IMR-90 (cell line): ENCODE measurements at regions not wholly inside any gene's neighbourhood (a gene's known extent, or its start where the extent isn't known, plus 50 kb on each side); places are given as distances from the start of the nearest gene placed in this dataset.

ENCODE experiments used
- ATAC-seq: fragments of 200-7000 bp; cut with Tn5 transposase; 2 replicates; pipeline ENCODE4 v1.9.1; 2020; ENCODE audit warnings: low read depth, mild to moderate bottlenecking, moderate library complexity
- BruUV-seq: library from RNA; stranded (reverse); fragments of 400-500 nt; replicated peaks from 2 replicates; lab custom pipeline; 2021; lab: Mats Ljungman, UMichigan
- CTCF ChIA-PET: fragments of 300-600 bp; formaldehyde crosslinking; extraction: SDS; loops from one replicate; lab custom pipeline; 2021; ENCODE audit warnings: antibody characterized with exemption; lab: Yijun Ruan, JAX
- POLR2A ChIA-PET: fragments of 300-600 bp; sonication (Branson Sonifier 250); formaldehyde crosslinking; loops from one replicate; lab custom pipeline; 2022; ENCODE audit warnings: antibody characterized with exemption; ENCODE audit not compliant: unreplicated experiment; lab: Charles Lee
- DNase-seq: peaks from one replicate; pipeline ENCODE4 v3.0.0; 2013
- H2AFZ ChIP-seq: replicated peaks from 2 replicates; pipeline ENCODE3; 2013; ENCODE audit warnings: low read length, mild to moderate bottlenecking; ENCODE audit not compliant: poor library complexity
- H2AK5ac ChIP-seq: 2 replicates; pipeline ENCODE4 v1.6.1; 2013; ENCODE audit warnings: low read depth, low read length, inconsistent platforms
- H2AK9ac ChIP-seq: replicated peaks from 2 replicates; pipeline ENCODE3; 2013; ENCODE audit warnings: mild to moderate bottlenecking, low read depth, low read length, moderate library complexity; ENCODE audit not compliant: poor library complexity
- H2BK120ac ChIP-seq: 2 replicates; pipeline ENCODE4 v1.6.1; 2013; ENCODE audit warnings: low read depth, low read length, inconsistent platforms
- H2BK15ac ChIP-seq: 3 replicates; pipeline ENCODE4 v1.6.1; 2013; ENCODE audit warnings: low read depth, low read length, inconsistent platforms
- H2BK20ac ChIP-seq: 2 replicates; pipeline ENCODE4 v1.6.1; 2013; ENCODE audit warnings: low read depth, mild to moderate bottlenecking, inconsistent platforms, low read length, moderate library complexity
- H2BK5ac ChIP-seq: 2 replicates; pipeline ENCODE4 v1.6.1; 2013; ENCODE audit warnings: mild to moderate bottlenecking, low read depth, low read length, inconsistent platforms; ENCODE audit not compliant: poor library complexity, severe bottlenecking
- H3K14ac ChIP-seq: replicated peaks from 2 replicates; pipeline ENCODE4 v1.6.1; 2013; ENCODE audit warnings: low read depth, low read length, inconsistent platforms
- H3K18ac ChIP-seq: 2 replicates; pipeline ENCODE4 v1.6.1; 2013; ENCODE audit warnings: low read depth, low read length, control low read depth
- H3K23ac ChIP-seq: 2 replicates; pipeline ENCODE4 v1.6.1; 2013; ENCODE audit warnings: low read depth, low read length, inconsistent platforms
- H3K27ac ChIP-seq: 2 replicates; pipeline ENCODE4 v1.5.1; 2013; ENCODE audit warnings: mild to moderate bottlenecking, control low read depth, low read length; ENCODE audit not compliant: insufficient read depth
- H3K27me3 ChIP-seq: 2 replicates; pipeline ENCODE4 v1.6.1; 2013; ENCODE audit warnings: low read length; ENCODE audit not compliant: control insufficient read depth, insufficient read depth
- H3K36me3 ChIP-seq: 2 replicates; pipeline ENCODE4 v1.6.1; 2013; ENCODE audit warnings: low read length, mixed read lengths; ENCODE audit not compliant: control insufficient read depth, insufficient read depth
- H3K4ac ChIP-seq: 2 replicates; pipeline ENCODE4 v1.6.1; 2013; ENCODE audit warnings: low read depth, low read length, inconsistent platforms
- H3K4me1 ChIP-seq: 2 replicates; pipeline ENCODE4 v1.6.1; 2013; ENCODE audit warnings: low read length, mixed read lengths; ENCODE audit not compliant: control insufficient read depth, insufficient read depth
- H3K4me2 ChIP-seq: 2 replicates; pipeline ENCODE4 v1.6.1; 2013; ENCODE audit warnings: low read depth, mild to moderate bottlenecking, control low read depth, low read length, moderate library complexity
- H3K4me3 ChIP-seq: 2 replicates; pipeline ENCODE4 v1.5.1; 2013; ENCODE audit warnings: low read depth, mild to moderate bottlenecking, control low read depth, low read length, moderate library complexity; ENCODE audit not compliant: insufficient read depth
- H3K56ac ChIP-seq: 2 replicates; pipeline ENCODE4 v1.6.1; 2013; ENCODE audit warnings: low read length, inconsistent platforms; ENCODE audit not compliant: insufficient read depth; ENCODE audit errors: extremely low read depth
- H3K79me1 ChIP-seq, 2 experiments: 2 replicates each; pipeline ENCODE4 v1.6.1; 2013; ENCODE audit warnings: low read length in 2 of 2, inconsistent platforms in 1 of 2, low read depth in 1 of 2
- H3K9ac ChIP-seq: 2 replicates; pipeline ENCODE4 v1.6.1; 2013; ENCODE audit warnings: low read depth, low read length, control low read depth
- H3K9me1 ChIP-seq: 2 replicates; pipeline ENCODE4 v1.6.1; 2013; ENCODE audit warnings: low read length, inconsistent platforms; ENCODE audit not compliant: insufficient read depth
- H3K9me3 ChIP-seq: 2 replicates; pipeline ENCODE4 v1.6.1; 2013; ENCODE audit warnings: low read length; ENCODE audit not compliant: control insufficient read depth, insufficient read depth
- H4K20me1 ChIP-seq: 2 replicates; pipeline ENCODE4 v1.6.1; 2013; ENCODE audit warnings: low read length, inconsistent platforms; ENCODE audit not compliant: insufficient read depth
- H4K5ac ChIP-seq: 2 replicates; pipeline ENCODE4 v1.6.1; 2013; ENCODE audit warnings: mild to moderate bottlenecking, low read depth, low read length, control low read depth
- H4K8ac ChIP-seq, 2 experiments: 2 replicates each; pipeline ENCODE4 v1.6.1; 2013; ENCODE audit warnings: low read depth in 2 of 2, low read length in 2 of 2, control low read depth in 1 of 2, inconsistent platforms in 1 of 2
- H4K91ac ChIP-seq: 2 replicates; pipeline ENCODE4 v1.6.1; 2013; ENCODE audit warnings: low read depth, low read length, inconsistent platforms; ENCODE audit not compliant: insufficient read depth
- BHLHE40 ChIP-seq: fragments of 150-350 bp; IDR thresholded peaks from 2 replicates; pipeline ENCODE4 v1.6.1; 2016; ENCODE audit warnings: mild to moderate bottlenecking, low read depth, low read length
- CEBPB ChIP-seq: IDR thresholded peaks from 2 replicates; pipeline ENCODE4 v1.6.1; 2012; ENCODE audit warnings: low read depth, low read length, improper control_type of control experiment
- CHD1 ChIP-seq: IDR thresholded peaks from 2 replicates; pipeline ENCODE4 v1.6.1; 2012; ENCODE audit warnings: low read depth, low read length, improper control_type of control experiment
- CTCF ChIP-seq: conservative IDR thresholded peaks from 2 replicates; pipeline ENCODE4 v1.5.1; 2012; ENCODE audit warnings: mild to moderate bottlenecking, low read depth, low read length, improper control_type of control experiment
- FOS ChIP-seq: fragments of 150-350 bp; IDR thresholded peaks from 2 replicates; pipeline ENCODE4 v1.6.1; 2016; ENCODE audit warnings: low read depth, low read length
- MAFK ChIP-seq: IDR thresholded peaks from 2 replicates; pipeline ENCODE4 v1.6.1; 2012; ENCODE audit warnings: low read depth, low read length, improper control_type of control experiment
- MAZ ChIP-seq: IDR thresholded peaks from 2 replicates; pipeline ENCODE4 v1.6.1; 2012; ENCODE audit warnings: low read depth, mild to moderate bottlenecking, low read length, improper control_type of control experiment, moderate library complexity, borderline replicate concordance
- MXI1 ChIP-seq: IDR thresholded peaks from 2 replicates; pipeline ENCODE4 v1.6.1; 2012; ENCODE audit warnings: low read depth, mild to moderate bottlenecking, low read length, moderate library complexity, borderline replicate concordance
- NFE2L2 ChIP-seq: fragments of 150-350 bp; IDR thresholded peaks from 2 replicates; pipeline ENCODE4 v1.6.1; 2016; ENCODE audit warnings: low read depth, mild to moderate bottlenecking, low read length
- POLR2A ChIP-seq: IDR thresholded peaks from 2 replicates; pipeline ENCODE4 v1.6.1; 2012; ENCODE audit warnings: mild to moderate bottlenecking, low read depth, low read length
- RAD21 ChIP-seq: IDR thresholded peaks from 2 replicates; pipeline ENCODE4 v1.6.1; 2012; ENCODE audit warnings: low read length, improper control_type of control experiment
- RCOR1 ChIP-seq: IDR thresholded peaks from 2 replicates; pipeline ENCODE4 v1.6.1; 2012; ENCODE audit warnings: mild to moderate bottlenecking, low read length, improper control_type of control experiment; ENCODE audit not compliant: insufficient replicate concordance
- RFX5 ChIP-seq: IDR thresholded peaks from 2 replicates; pipeline ENCODE4 v1.8.0; 2012; ENCODE audit warnings: low read depth, mild to moderate bottlenecking, low read length, moderate library complexity
- SMC3 ChIP-seq: fragments of 150-350 bp; IDR thresholded peaks from 2 replicates; pipeline ENCODE4 v1.6.1; 2016; ENCODE audit warnings: low read depth, mild to moderate bottlenecking, antibody characterized with exemption, low read length, moderate library complexity
- USF2 ChIP-seq: fragments of 150-350 bp; IDR thresholded peaks from 2 replicates; pipeline ENCODE4 v1.6.1; 2017; ENCODE audit warnings: mild to moderate bottlenecking, antibody characterized with exemption, low read length, low read depth
- WGBS, 2 experiments: methylation state at CpG; one replicate each; pipeline versions ENCODE4 v1.1.5 to v1.1.7; 2013; ENCODE audit warnings: missing lambda C conversion rate in 2 of 2; ENCODE audit not compliant: insufficient read length in 1 of 2; ENCODE audit errors: extremely low coverage in 2 of 2; 5-methylcytosine and 5-hydroxymethylcytosine counted together
- dilution Hi-C: fragments of 300-500 bp; cut with HindIII; formaldehyde crosslinking; loops from one replicate; pipeline ENCODE4 v1.14.3; 2018; ENCODE audit warnings: low sequenced_read_pairs; ENCODE audit not compliant: unreplicated experiment
- in situ Hi-C: fragments of 300-500 bp; cut with MboI; formaldehyde crosslinking; loops from 3 replicates; pipeline ENCODE4 v1.14.3; 2019; ENCODE audit warnings: low sequenced_read_pairs, inconsistent platforms, mixed read lengths
- intact Hi-C: fragments of 100-400 bp; cut with micrococcal nuclease; formaldehyde crosslinking; loops from 2 replicates; pipeline ENCODE4 v1.10.0; 2022
- TF ChIP-seq, protein P1 (sequence below): fragments of 150-350 bp; IDR thresholded peaks from 2 replicates; pipeline ENCODE4 v1.6.1; 2016; ENCODE audit warnings: low read depth, mild to moderate bottlenecking, low read length, moderate library complexity, borderline replicate concordance

- in situ Hi-C loops, result no loop called here
- BruUV-seq, result no TSS peak
- H4K5ac ChIP-seq, result no peak overlapping the region
- H2BK20ac ChIP-seq, result no peak overlapping the region
- H2AK9ac ChIP-seq, result no peak overlapping the region
- H3K4me3 ChIP-seq, result no peak overlapping the region
- H2BK120ac ChIP-seq, result no peak overlapping the region
- H4K20me1 ChIP-seq, result no peaks in the 10 kb centered on the region
- WGBS, 2 experiments, result no CpG with 5 or more reads among the region's 2 CpGs
- CTCF ChIA-PET, result no interaction called here
- H2BK15ac ChIP-seq, result no peak overlapping the region
- no peak overlapping the region for H3K14ac ChIP-seq
- no peak overlapping the region for H2BK5ac ChIP-seq
- no peaks in the 10 kb centered on the region for H3K4me1 ChIP-seq
- no peak for TF ChIP-seq BHLHE40
- no peak for TF ChIP-seq RAD21
- no peak for TF ChIP-seq CTCF
- no peak for TF ChIP-seq MXI1
- TF ChIP-seq RCOR1, result no peak
- no peak for TF ChIP-seq FOS
- no peak for TF ChIP-seq NFE2L2
- no peak for TF ChIP-seq CHD1
- TF ChIP-seq SMC3, result no peak
- TF ChIP-seq MAZ, result no peak
- no peak for TF ChIP-seq RFX5
- TF ChIP-seq POLR2A, result no peak
- TF ChIP-seq USF2, result no peak
- no peak for TF ChIP-seq CEBPB
- TF ChIP-seq, protein P1, sequence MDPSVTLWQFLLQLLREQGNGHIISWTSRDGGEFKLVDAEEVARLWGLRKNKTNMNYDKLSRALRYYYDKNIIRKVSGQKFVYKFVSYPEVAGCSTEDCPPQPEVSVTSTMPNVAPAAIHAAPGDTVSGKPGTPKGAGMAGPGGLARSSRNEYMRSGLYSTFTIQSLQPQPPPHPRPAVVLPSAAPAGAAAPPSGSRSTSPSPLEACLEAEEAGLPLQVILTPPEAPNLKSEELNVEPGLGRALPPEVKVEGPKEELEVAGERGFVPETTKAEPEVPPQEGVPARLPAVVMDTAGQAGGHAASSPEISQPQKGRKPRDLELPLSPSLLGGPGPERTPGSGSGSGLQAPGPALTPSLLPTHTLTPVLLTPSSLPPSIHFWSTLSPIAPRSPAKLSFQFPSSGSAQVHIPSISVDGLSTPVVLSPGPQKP, result no peak
- TF ChIP-seq MAFK, result no peak
- no peak overlapping the region for H4K91ac ChIP-seq
- POLR2A ChIA-PET, result no interaction called here
- no peak overlapping the region for H3K27ac ChIP-seq
- no peak overlapping the region for H3K56ac ChIP-seq
- H2AFZ ChIP-seq, result no peak overlapping the region
- H3K9me3 ChIP-seq, result no peaks in the 10 kb centered on the region
- no peak overlapping the region for H3K23ac ChIP-seq
- dilution Hi-C loops, result no loop called here
- H3K9ac ChIP-seq, result no peak overlapping the region
- DNase-seq (no peak), ATAC-seq (no peak)
- H3K18ac ChIP-seq, result no peak overlapping the region
- intact Hi-C loops, result no loop called here
- H3K4ac ChIP-seq, result no peak overlapping the region
- H3K79me1 ChIP-seq, result no peaks in the 10 kb centered on the region
- no peaks in the 10 kb centered on the region for H3K36me3 ChIP-seq
- no peak overlapping the region for H2AK5ac ChIP-seq
- H3K4me2 ChIP-seq, result no peak overlapping the region
- no peaks in the 10 kb centered on the region for H3K9me1 ChIP-seq
- H4K8ac ChIP-seq, result no peak overlapping the region
- H3K27me3 ChIP-seq, result no peaks in the 10 kb centered on the region
Observed at GRCh38 chr6:81854474-81854873, 102.0 kb upstream of the TENT5A start.
